ENCODE measurements at regions not wholly inside any gene's neighbourhood (a gene's known extent, or its start where the extent isn't known, plus 50 kb on each side); places are given as distances from the start of the nearest gene placed in this dataset.

DNA sequence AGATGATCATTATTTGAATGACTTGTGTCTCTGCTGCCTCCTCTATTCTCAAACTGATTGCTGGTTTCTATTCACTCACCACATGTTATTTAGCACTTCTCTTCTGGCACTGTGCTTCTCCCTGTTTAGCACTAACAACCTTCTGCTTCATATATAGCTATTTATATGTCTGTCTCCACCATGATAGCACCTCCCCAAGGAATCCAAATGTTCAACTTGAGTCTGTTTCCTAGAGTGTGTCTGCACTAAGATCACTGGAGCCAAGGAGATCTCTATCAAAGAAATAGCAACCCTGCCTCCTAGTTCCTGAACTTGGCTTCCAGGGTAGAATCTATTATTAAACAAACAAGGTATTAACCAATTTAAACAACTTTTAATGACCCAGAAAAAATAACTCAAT lies 104.5 kb downstream of the CYP26A1 start:
- no peak for DNase-seq (ENCODE audit: low spot score)

GRCh38 chr10:93180482-93180931 lies 106.8 kb downstream of the CYP26A1 start:
- DNase-seq (ENCODE audit: low spot score), result no peak

- DNase-seq (ENCODE audit: low spot score), result no peak
Observed at GRCh38 chr10:93181271-93182048, 107.8 kb downstream of the CYP26A1 start.

GRCh38 chr10:93182049-93182327 lies 108.3 kb downstream of the CYP26A1 start:
- DNase-seq (ENCODE audit: low spot score), result no peak

GRCh38 chr10:93182790-93183189 lies 109.1 kb downstream of the CYP26A1 start:
- no peak for DNase-seq (ENCODE audit: low spot score)

DNA sequence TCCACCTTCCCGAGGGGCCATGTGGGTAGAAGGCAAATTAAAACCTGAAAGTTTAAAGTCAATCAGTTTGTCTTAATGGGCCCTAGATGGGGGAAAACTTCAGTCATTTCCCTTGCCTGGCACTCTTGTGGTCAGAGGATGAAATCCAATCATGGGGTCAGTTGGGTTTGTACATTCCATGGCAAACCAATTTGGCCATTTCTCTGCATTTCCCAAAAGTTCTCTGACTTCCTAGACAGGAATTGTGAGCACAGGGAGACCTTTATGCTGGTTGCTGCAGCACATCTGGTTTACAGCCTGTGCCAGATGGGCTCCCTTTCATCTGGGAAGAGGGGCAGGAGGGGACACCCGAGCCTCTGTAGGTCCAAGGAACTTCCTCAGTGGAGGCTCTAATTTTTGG lies 113.0 kb downstream of the CYP26A1 start:
- DNase-seq (ENCODE audit: low spot score), result no peak

DNA sequence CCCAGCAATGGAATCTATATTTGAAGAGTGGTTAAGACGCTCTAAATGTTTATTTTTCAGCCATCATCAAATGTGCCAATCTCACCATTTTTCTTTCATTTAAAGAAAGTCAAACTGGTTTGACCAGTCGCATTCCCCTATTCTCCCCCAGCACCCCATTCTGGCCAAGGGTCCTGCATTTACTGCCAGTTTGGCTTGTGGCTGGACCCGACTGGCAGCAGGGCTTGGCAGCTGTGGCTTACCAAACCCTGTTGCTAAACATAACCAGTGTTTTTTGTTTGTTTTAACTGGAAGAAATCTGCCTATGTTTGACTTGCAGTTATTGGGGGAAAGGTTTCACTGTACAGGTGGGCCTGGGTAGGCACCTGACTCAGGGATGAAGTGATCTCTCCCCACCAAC lies 116.3 kb downstream of the CYP26A1 start:
- peak; percentile 67 for DNase-seq (ENCODE audit: low spot score)

DNA sequence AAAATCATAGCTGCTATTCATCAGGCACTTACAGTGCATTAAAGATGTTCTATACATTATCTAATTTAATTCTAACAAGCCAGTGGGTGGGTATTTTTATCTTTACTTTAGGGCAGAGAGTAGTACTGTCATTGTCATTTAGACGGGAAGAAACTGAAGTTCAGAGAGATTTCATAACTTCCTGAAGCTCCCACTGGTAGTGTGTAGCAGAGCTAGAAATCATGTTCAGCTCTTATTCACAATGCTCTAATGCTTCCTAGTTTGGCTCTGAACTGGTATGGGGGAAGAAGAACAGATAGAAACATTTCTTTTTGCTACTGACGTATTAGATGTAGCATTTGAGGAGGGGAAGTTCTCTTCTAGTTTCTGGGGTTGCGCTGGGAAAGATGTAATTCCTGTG lies 116.7 kb downstream of the CYP26A1 start:
- DNase-seq (ENCODE audit: low spot score), result no peak

DNA sequence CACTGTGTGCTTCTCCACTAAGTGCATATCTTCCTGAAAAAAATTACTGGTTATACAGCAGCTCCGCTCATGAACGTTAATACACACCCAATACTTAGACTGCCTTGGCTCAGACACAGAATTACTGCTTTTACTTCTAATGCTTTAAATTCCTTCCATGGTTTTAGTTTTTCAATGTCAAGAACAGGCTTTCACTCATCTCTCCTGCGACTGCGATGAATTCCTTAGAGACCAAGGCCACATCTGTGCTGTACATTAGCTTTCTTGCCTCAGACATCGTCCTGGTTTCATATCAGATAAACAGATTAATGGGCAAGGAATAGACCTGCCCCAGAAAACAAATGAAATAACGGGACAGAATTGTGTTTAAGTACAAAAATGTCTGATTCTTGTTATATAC lies 120.2 kb downstream of the CYP26A1 start:
- DNase-seq (ENCODE audit: low spot score), result no peak

GRCh38 chr10:93198401-93199131 lies 124.9 kb downstream of the CYP26A1 start:
- DNase-seq (ENCODE audit: low spot score), result no peak

GRCh38 chr10:93199191-93199751 lies 125.6 kb downstream of the CYP26A1 start:
- peak; percentile 84 for DNase-seq (ENCODE audit: low spot score)

- DNase-seq (ENCODE audit: low spot score), result no peak
Observed at GRCh38 chr10:93204494-93205485, 131.1 kb downstream of the CYP26A1 start.

DNA sequence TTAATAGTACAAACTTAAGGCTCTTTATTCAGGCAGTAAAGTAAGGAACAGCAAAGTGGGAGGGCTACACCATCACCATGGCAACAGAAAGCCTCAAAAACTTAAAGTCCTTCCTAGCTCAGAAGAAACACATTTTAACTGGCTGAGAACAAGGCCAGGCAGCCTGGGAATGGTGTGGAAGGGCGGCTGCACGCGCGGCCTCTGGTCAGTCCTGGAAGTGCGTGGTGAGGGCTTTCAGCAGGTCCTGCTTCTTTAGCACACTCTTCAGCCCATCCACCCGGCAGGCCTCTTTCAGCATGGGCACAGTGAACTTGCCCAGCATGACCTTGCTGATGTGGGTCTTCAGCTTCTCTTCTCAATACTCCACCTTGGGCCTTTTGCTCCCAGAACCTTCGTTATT lies 133.0 kb downstream of the CYP26A1 start:
- no peak for DNase-seq (ENCODE audit: low spot score)

DNA sequence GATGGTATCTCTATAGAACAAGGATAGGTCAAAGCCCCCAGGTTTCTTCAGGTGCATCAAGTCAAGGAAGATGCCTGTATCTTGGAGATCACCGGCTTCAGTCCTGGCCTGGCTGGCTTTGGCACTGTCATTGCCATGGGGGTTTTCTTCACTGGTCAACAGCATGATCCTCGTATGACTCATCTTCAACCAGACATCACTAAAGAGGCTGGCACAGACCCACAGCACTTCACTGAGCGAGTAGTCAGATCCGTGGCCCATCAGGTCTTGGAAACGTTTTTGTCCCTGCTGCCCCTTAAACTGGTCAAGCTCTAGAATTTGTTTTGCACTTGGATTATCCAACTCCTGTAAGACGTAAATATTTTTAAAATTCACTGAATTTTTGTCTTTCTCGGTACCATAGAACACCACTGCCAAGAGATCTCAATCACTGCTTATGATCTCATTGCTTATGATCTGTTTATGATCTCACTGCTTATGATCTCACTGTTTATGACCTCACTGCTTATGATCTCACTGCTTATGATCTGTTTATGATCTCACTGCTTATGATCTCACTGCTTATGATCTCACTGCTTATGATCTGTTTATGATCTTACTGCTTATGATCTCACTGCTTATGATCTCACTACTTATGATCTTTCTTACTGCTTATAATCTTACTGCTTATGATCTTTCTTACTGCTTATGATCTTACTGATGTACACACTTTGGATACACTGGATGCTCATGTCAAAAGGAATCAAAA lies 135.2 kb downstream of the CYP26A1 start:
- no peak for DNase-seq (ENCODE audit: low spot score)

DNA sequence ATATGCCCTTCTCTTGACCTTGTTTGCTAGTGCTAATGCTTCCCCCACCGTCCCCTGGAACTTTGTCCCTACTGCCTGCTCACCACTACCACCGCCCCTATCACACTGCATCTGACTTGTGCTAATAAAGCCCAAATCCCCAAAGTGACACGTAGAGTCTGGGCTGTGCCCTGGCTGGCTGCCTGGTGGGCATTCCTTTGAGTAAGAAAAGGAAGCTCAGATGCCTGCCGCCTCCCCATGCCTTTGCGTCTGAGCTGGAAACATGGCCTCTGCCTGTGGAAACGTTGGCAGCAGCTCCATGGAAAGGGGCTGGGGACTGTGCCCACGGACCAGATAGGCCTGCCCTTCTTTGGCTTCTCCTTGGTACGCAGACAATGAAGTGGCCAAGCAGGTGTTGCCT lies 138.3 kb downstream of the CYP26A1 start:
- no peak for DNase-seq (ENCODE audit: low spot score)

DNA sequence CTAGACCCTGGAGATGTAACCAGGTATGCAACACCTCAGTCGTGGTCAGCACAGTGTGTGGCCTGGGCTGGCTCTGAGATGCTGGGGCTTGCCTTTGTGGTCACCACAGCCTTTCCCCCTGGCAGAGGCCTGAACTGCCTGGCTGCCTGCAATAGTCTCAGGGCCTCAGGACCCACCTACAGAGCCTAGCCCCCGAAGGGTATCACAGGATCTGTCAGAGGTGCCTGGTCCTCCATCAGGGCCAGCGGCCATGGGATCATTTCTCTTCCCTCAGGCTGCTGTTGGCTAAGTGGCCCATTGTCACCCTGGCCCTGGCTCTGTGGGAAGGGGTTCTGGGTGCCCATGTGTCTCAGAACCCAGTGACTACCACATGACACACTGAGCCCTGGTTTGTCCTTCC lies 141.6 kb downstream of the CYP26A1 start:
- no peak for DNase-seq (ENCODE audit: low spot score)

DNA sequence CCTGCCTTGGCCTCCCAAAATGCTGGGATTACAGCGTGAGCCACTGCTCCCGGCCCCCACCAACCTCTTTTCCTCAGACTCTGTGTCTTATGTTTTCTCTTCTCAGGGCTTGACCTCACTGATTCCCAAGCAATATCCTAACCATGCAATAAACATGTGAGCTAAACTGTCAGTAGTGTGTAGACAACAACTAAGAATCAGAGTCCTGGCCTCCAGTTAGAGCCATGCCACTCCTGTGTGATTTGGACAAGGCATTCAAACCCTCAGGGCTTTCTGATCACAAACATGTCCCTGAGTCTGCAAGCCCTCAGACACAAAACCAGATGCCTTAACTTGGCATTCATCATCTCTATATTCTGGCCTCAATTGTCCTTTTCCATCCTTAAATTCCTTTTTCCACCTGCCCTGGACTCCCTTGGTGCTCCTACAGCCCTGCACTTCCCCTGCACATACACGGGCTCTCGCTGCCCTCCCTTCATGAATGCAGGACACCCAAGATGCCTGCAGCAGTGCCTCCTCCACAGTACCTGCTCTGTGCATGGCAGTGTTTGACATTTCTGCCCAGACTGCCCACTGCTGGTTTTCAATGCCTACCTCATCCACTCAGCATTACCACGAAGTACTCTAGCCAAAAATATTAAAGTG lies 142.8 kb downstream of the CYP26A1 start:
- no peak for DNase-seq (ENCODE audit: low spot score)

DNA sequence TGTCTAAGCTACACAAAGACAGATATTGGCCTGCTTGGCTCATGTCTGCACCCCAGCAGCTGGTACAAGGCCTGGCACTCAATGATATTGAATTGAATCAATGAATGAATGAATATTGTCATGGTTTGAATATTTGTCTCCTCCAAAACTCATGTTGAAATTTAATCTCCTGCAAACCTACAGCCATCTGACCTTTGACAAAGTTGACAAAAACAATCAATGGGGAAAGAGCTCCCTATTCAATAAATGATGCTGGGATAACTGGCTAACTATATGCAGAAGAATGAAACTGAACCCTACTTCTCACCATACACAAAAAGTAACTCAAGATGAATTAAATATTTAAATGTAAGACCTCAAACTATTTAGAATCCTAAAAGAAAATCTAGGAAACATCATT lies 144.7 kb downstream of the CYP26A1 start:
- no peak for DNase-seq (ENCODE audit: low spot score)

GRCh38 chr10:93219347-93219746 lies 145.7 kb downstream of the CYP26A1 start:
- no peak for DNase-seq (ENCODE audit: low spot score)

GRCh38 chr10:93220296-93221170 lies 146.8 kb downstream of the CYP26A1 start:
- DNase-seq (ENCODE audit: low spot score), result no peak

All from ureter (tissue), 1 donor.